ENCODE measurements at regions not wholly inside any gene's neighbourhood (a gene's known extent, or its start where the extent isn't known, plus 50 kb on each side); places are given as distances from the start of the nearest gene placed in this dataset.

GRCh38 chr2:199591826-199592225 is 134.1 kb upstream of the SATB2 start:
- no peak for TF ChIP-seq CTCF (IDR thresholded peaks at IDR 0.05; ENCODE audit: low read depth, low read length)
- no peak for DNase-seq (ENCODE audit: extremely low read depth, low read depth)

- no peak for TF ChIP-seq CTCF (IDR thresholded peaks at IDR 0.05; ENCODE audit: low read depth, low read length)
- no peak for DNase-seq (ENCODE audit: extremely low read depth, low read depth)
These were observed 132.8 kb upstream of the SATB2 start for GRCh38 chr2:199590321-199591203.

- DNase-seq (ENCODE audit: extremely low read depth, low read depth) = no peak
These were observed 131.6 kb upstream of the SATB2 start for GRCh38 chr2:199589306-199589705.

GRCh38 chr2:199588054-199588453 is 130.3 kb upstream of the SATB2 start:
- TF ChIP-seq CTCF (IDR thresholded peaks at IDR 0.05; ENCODE audit: low read depth, low read length) = no peak

More at GRCh38 chr2:199589306-199589705, 131.6 kb upstream of the SATB2 start:
- no peak for TF ChIP-seq CTCF (IDR thresholded peaks at IDR 0.05; ENCODE audit: low read depth, low read length)

GRCh38 chr2:199586646-199587045 is 128.9 kb upstream of the SATB2 start:
- DNase-seq (ENCODE audit: extremely low read depth, low read depth) = no peak
- no peak for TF ChIP-seq CTCF (IDR thresholded peaks at IDR 0.05; ENCODE audit: low read depth, low read length)

More at GRCh38 chr2:199588054-199588453, 130.3 kb upstream of the SATB2 start:
- DNase-seq (ENCODE audit: extremely low read depth, low read depth) = no peak

- TF ChIP-seq CTCF (IDR thresholded peaks at IDR 0.05; ENCODE audit: low read depth, low read length) = no peak
- no peak for DNase-seq (ENCODE audit: extremely low read depth, low read depth)
These were observed 125.9 kb upstream of the SATB2 start for GRCh38 chr2:199583676-199584075.

- no peak for TF ChIP-seq CTCF (IDR thresholded peaks at IDR 0.05; ENCODE audit: low read depth, low read length)
- no peak for DNase-seq (ENCODE audit: extremely low read depth, low read depth)
These were observed 124.2 kb upstream of the SATB2 start for GRCh38 chr2:199581935-199582360.
